NOMO-1 (cell line): ENCODE measurements at regions not wholly inside any gene's neighbourhood (a gene's known extent, or its start where the extent isn't known, plus 50 kb on each side); places are given as distances from the start of the nearest gene placed in this dataset.

Experiments
- DNase-seq, 2 experiments: peaks; one replicate each; lab custom pipeline; 2025; ENCODE audit not compliant: unreplicated experiment in 2 of 2; lab: John Stamatoyannopoulos, UW

- DNase-seq, result peak in 1 of 2 experiments; percentile 70
These were observed 104.2 kb downstream of the SEC61B start for GRCh38 chr9:99326112-99326916.

- no peak for DNase-seq
These were observed 104.8 kb downstream of the SEC61B start for GRCh38 chr9:99326917-99327189.

DNA sequence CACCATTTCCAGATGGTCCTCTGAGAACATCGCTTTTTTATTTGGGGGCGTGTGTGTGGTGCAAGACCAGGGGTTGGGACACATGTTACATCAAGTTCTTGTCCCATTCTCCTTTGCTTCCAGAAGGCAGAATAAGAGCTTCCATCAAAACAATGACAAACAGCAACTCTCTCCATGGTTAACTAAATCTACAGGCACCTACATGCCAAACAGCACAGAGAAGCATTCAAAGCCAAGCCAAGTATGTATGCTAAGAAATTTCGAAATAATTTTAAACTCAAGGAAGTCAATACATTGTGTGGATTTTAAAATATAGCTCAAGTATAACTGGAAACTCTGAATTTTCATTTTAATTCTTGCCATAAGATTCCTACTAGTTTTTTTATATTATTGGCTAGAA, 105.6 kb downstream of the SEC61B start:
- no peak for DNase-seq

DNA sequence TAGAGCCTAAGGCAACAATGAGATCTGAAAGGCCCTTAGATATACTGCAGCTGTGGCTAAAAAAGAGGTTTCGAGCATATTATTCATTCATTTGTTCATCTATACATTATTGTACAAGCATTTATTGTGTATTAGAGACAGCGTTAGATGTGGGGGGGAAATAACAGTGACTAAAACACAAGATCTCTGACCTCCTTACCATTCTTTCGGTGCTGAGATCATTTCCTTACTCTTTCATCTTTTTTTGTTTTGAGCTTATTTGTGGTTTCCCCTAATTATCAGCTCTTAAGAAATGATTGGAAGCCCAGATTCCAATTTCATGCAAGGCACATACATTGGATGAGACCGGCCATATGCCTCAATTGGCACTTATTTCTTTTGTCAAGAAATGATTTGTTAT, 113.2 kb downstream of the SEC61B start:
- no peak for DNase-seq

DNA sequence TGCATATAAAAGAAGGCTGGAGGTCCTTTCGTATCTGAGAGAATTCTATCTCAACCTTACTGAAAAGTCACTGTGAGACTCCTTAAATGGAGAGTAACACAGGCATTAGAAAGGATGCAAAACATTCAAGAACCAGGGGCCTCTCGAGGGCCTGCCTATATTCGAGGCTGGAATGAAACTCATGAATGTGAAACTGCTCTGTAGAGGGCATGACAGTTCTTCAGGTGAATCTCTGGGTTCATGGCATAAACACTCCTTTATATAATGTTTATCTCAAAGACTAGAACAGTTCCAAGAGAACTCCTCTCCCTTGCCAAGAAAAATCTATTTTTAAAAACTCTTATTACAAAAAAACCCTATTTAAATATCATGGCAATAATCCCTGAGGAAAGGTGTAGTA, 113.9 kb downstream of the SEC61B start:
- DNase-seq, result no peak

DNA sequence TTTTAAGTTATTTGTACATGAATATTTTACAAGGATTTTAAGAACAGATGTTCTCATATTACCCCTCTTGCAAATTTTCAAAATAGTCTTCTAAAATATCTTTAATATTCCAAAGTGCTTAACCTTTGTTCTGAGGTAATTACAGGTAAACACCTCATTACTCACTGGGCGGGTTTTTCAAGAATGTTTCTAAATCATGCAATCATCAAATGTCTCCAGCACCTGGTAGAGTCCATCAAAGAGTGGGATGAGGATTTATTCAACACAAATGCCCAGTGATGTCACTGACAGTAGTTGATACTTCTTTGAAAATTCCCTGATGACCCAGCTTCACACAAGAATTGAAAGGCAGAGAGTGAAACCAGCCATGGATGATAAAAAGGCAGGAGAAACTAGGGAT, 114.4 kb downstream of the SEC61B start:
- DNase-seq, result no peak

DNA sequence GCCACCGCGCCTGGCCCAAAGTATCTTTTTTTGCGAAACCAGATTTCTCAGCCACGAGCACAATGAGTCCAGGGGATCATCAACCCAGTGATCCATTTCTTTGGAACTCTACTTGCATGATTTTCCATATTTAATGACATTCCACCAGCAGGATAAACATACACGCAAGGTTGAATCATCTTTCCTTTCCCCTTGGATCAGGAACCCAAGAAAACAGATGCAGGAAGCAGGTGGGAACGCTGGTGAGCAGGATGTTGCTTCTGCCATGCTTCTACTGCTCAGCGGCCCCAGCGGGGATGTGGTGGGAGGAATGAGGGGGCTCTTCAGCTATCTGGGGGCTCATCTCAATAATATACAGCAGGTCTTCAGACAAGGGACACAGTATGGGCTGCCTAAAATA, 118.2 kb downstream of the SEC61B start:
- DNase-seq, result no peak

DNA sequence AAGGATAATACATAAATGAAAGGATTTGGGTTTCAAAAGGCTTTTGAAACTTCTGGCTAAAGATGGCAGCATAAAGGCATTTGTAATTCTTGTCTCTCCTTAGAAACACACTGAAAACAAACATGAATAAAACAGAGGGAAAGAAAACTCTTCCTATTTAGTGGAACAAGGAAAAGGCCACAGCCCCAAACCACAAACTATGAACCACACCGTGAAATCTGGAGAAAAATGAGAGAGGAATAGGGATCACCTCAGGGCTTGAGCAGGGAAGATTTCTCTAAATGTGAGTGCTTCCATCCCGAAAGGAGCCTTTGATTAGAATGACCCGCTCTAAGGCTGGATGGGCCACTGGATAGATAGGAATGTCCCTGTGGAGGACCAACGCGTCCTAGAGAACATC, 119.6 kb downstream of the SEC61B start:
- DNase-seq, result no peak

- no peak for DNase-seq
These were observed 123.4 kb downstream of the SEC61B start for GRCh38 chr9:99345451-99345850.

DNA sequence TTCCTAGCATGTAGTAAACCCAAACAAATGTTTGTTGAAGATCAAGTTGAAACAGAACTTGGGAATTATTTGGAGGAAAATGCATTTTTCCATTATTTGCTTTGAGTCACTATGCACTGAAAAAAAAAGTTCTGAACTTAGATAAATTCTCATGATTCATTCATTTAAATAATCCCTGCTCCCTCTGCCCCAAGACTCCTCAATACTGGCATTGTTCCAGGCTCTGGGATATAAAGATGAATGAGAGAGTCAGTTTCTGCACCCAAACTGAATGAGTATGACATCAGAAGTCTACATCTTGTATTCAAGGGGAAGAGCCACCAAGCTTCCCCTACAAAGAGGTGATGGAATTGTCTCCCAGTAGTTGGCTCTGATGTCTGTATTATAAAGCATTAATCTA, 123.9 kb downstream of the SEC61B start:
- no peak for DNase-seq

GRCh38 chr9:99347568-99347967, 125.5 kb downstream of the SEC61B start:
- DNase-seq, result no peak

DNA sequence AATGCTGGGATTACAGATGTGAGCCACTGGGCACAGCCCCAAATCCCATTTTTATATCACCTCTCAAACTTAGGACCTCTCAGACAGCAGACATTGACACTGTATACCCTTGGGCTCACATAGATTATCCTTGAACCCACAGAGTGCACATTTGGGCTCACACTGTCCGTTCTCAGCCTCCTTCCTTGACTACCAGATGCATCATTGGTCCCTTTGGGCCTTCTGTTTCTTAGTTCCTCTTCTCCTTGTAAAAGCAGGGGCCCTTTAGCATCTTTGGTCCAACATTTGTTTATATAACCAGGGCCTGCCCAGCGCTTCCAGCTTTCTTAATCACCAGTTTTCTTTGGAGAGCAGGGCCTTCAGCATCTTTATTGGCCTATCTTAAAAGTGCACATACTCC, 126.2 kb downstream of the SEC61B start:
- no peak for DNase-seq

GRCh38 chr9:99349870-99350269, 127.8 kb downstream of the SEC61B start:
- no peak for DNase-seq

DNA sequence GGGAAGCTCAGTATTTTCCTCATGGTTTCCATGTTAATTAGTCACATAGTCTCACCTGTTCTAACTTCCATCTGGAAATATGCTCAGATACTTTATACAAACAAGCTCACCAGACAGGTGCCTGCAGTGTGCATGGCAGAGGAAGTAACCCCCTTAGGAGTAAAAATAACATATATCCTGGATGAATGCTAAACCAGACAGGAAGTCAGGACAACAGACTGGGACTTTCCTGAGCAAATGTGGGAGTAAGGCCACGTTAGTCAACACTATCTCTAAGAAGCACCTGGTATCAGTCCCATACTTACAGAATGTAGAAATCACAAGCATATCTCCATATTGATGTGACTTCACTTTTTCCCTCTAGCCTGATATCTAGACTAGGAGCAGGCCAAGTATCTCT, 128.4 kb downstream of the SEC61B start:
- no peak for DNase-seq

GRCh38 chr9:99351647-99352046, 129.6 kb downstream of the SEC61B start:
- no peak for DNase-seq

DNA sequence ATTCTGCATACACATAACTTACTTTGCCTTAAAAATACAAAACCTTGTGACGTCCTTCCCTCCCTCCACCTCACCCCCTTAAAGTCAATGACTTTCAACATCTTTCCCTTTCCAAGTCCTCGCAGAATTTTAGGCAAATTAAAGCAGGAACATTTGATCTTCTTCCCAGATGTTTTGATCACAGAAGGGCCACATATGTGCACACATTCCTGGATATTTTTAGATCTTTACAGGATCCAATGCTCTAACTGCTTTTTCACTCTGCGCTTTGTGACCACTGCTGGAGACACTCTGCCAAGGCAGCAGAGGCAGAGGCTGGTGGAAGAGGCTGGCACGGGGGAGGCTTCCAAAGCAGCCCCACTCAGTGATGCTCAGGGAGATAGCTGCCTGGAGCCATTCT, 130.7 kb downstream of the SEC61B start:
- no peak for DNase-seq

DNA sequence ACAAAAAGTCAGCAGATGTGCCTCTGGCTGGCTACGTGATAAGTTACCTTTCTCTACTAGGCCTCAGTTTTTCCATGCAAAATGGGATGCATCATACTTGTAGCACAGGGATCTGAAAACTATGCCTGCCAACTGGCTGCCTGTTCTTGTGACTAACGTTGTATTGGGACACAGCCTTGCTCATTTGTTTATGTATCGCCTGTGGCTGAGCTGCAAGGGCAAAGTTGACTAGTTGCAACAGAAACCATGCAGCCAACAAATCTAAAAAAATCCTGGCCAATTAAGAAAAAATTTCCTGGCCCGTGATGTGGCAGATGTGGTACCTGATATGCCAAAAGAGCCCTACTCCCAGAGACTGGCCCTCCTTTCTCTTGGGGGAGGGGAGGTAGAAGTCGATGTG, 131.3 kb downstream of the SEC61B start:
- no peak for DNase-seq

DNA sequence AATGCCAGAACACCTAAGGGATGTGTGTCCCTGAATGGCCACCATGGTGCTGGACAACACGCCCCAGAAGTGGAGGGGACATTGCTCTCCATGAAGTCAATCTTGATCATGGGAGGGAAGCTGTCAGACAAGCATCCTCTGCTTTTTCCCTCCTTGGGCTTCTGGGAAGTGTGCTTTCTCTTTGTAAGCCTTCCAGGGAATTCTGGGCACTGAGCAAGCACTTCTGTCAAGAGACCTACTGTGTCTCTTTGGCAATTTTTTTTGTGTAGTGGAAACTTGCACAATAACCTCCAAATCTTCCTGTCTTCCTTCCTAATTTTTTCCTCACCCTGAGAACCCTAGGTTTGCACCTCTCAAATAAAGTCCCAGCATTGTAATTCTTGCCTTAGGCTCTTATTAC, 132.0 kb downstream of the SEC61B start:
- DNase-seq, result no peak

DNA sequence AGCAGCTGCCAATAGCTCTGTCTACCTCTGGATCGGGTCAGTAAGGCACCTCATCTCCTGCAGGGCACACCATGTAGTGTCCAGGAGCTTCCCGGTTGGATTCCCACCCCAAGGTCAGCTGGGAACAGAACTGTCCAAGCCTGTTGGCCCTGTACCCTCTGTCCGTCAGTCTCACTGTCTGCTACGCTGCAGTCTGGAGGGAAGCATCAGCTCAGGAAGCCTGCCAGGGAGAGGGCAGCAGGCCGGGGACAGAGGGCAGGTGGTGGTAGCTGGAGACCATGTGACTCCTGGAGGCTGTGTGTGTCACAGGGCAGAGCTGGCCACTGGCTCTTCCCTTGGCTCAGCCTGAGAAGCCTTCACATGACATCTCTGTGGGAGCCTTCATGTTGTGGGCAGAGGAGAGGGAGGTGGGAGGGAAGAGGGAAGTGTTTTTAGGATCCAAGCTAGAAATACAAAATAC, 134.5 kb downstream of the SEC61B start:
- no peak for DNase-seq

DNA sequence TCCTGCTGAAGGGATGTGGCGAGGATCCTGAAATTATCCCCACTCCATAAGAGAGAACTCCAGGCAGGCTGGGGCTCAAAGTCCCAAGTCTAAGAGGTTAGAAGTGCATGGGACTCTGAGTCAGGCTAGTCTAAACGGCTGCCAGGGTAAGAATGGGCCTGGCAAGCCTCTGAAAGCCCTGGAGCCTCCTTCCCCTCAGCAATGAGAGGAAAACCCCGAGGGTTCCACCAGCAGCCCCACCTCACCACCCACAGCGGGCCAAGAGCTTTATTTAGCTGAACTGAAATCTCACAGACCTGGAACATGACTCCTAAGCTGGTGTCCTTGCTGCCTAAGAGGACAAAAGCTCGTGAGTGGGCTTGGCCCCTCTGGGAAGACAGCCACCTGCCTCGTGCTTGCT, 135.5 kb downstream of the SEC61B start:
- DNase-seq, result no peak

DNA sequence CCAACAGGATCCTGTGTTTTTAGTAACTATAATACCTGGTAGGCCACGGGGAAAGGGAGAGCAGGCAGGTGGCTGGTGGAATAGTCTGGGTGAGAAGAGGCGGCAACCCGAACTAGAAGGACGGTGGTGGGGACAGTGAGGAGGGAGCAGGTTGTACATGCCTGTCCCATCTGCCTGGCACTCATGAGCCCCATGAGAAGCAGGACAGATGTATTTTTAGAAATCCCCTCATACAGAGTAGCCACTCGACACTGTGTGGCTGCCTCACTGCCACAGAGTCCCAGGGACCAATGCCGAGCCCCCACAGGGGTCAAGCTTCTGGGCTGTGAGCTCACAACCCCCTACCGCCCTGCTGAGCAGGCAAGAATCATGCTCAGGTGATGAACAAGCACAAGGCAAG, 136.6 kb downstream of the SEC61B start:
- no peak for DNase-seq

GRCh38 chr9:99359336-99359735, 137.3 kb downstream of the SEC61B start:
- no peak for DNase-seq

DNA sequence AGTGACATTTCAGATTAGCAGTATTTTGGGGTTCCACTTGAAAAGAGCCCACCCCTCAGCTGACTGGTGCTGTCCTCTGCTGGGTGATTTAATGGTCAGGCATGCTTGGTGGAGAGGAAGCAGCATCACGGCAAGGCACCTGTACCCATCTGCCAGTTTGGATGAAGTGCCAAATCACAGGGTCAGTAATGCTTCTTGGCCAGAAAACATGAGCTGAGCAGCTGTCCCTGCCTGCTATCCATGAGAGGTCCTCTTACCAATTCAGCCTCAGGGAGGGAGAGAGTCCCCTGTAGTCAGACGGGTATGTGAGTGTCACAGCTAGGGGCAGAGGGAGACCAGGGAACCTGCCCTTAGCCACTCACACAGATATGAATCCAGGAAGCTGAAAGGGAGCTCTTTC, 137.9 kb downstream of the SEC61B start:
- DNase-seq, result no peak
